HEK293 (cell line): ENCODE measurements at regions not wholly inside any gene's neighbourhood (a gene's known extent, or its start where the extent isn't known, plus 50 kb on each side); places are given as distances from the start of the nearest gene placed in this dataset.

ENCODE experiments used
- CTCF ChIA-PET: fragments of 350-600 bp; formaldehyde crosslinking; extraction: SDS; loops from one replicate; lab custom pipeline; 2021; ENCODE audit warnings: antibody characterized with exemption; lab: Yijun Ruan, JAX
- POLR2A ChIA-PET: fragments of 300-600 bp; formaldehyde crosslinking; extraction: SDS; loops from one replicate; lab custom pipeline; 2020; ENCODE audit warnings: antibody characterized with exemption, inconsistent platforms; lab: Yijun Ruan, JAX
- H3K27ac ChIP-seq: fragments of 200-500 bp; sonication (Bioruptor generic); 2 replicates; pipeline ENCODE4 v1.5.1; 2014; ENCODE audit warnings: low read depth, low read length, control low read depth, inconsistent platforms; ENCODE audit errors: extremely low read depth
- H3K36me3 ChIP-seq, 2 experiments: fragments of 200-500 bp in 1 of 2; sonication (Bioruptor generic) in 1 of 2; 1 replicate in 1 of 2; 2 replicates in 1 of 2; pipeline ENCODE4 v1.5.1; 2014 to 2017; ENCODE audit warnings: inconsistent platforms in 2 of 2, low read length in 2 of 2; ENCODE audit not compliant: control insufficient read depth in 2 of 2, insufficient read depth in 1 of 2
- H3K4me1 ChIP-seq: fragments of 200-500 bp; sonication (Bioruptor generic); 2 replicates; pipeline ENCODE4 v1.5.1; 2014; ENCODE audit warnings: mild to moderate bottlenecking, low read length, inconsistent platforms; ENCODE audit not compliant: control insufficient read depth, insufficient read depth
- H3K4me3 ChIP-seq: 2 replicates; pipeline ENCODE4 v1.5.1; 2011; ENCODE audit warnings: low read depth, mild to moderate bottlenecking, control low read depth, low read length, moderate library complexity
- H3K9me3 ChIP-seq: fragments of 200-500 bp; sonication (Bioruptor generic); 2 replicates; pipeline ENCODE4 v1.5.1; 2014; ENCODE audit warnings: low read depth, low read length, inconsistent platforms; ENCODE audit not compliant: control insufficient read depth, insufficient read depth
- HOXC10 ChIP-seq: sonication (generic); formaldehyde crosslinking; IDR thresholded peaks from 2 replicates; pipeline ENCODE4 v1.8.1; 2023; ENCODE audit warnings: mild to moderate bottlenecking, missing genetic modification reagents
- KLF10 ChIP-seq: fragments of 450-650 bp; IDR thresholded peaks from 2 replicates; pipeline ENCODE4 v1.5.1; 2018; ENCODE audit warnings: missing biosample characterization, mild to moderate bottlenecking, missing genetic modification characterization
- MYNN ChIP-seq: fragments of 450-650 bp; formaldehyde crosslinking; IDR thresholded peaks from 2 replicates; pipeline ENCODE4 v1.5.1; 2016; ENCODE audit warnings: missing biosample characterization, missing genetic modification characterization, borderline replicate concordance
- REPIN1 ChIP-seq: fragments of 450-650 bp; formaldehyde crosslinking; IDR thresholded peaks from 2 replicates; pipeline ENCODE4 v1.5.1; 2017; ENCODE audit warnings: missing biosample characterization, missing genetic modification characterization, low read depth
- SALL2 ChIP-seq: fragments of 450-650 bp; formaldehyde crosslinking; IDR thresholded peaks from 2 replicates; pipeline ENCODE4 v1.5.0; 2017; ENCODE audit warnings: missing biosample characterization, mild to moderate bottlenecking, missing genetic modification characterization, borderline replicate concordance
- SETDB1 ChIP-seq: IDR thresholded peaks from one replicate; pipeline ENCODE4 v1.6.1; 2017; ENCODE audit warnings: mild to moderate bottlenecking, low read length, moderate library complexity, mixed read lengths; ENCODE audit not compliant: insufficient read length
- TCF7L2 ChIP-seq: IDR thresholded peaks from 2 replicates; pipeline ENCODE4 v1.6.1; 2011; ENCODE audit warnings: low read depth, mild to moderate bottlenecking, inconsistent platforms, low read length, moderate library complexity, borderline replicate concordance
- WT1 ChIP-seq: fragments of 450-650 bp; formaldehyde crosslinking; IDR thresholded peaks from 2 replicates; pipeline ENCODE4 v1.5.1; 2016; ENCODE audit warnings: missing biosample characterization, missing genetic modification characterization
- ZBTB11 ChIP-seq: fragments of 450-650 bp; formaldehyde crosslinking; conservative IDR thresholded peaks from 2 replicates; pipeline ENCODE4 v1.5.1; 2016; ENCODE audit warnings: low read depth, missing biosample characterization, missing genetic modification characterization
- ZBTB21 ChIP-seq: fragments of 450-650 bp; formaldehyde crosslinking; IDR thresholded peaks from 2 replicates; pipeline ENCODE4 v1.5.1; 2017; ENCODE audit warnings: missing biosample characterization, missing genetic modification characterization
- ZFP69B ChIP-seq: fragments of 450-650 bp; formaldehyde crosslinking; IDR thresholded peaks from 2 replicates; pipeline ENCODE4 v1.5.1; 2016; ENCODE audit warnings: missing biosample characterization, missing genetic modification characterization
- ZNF266 ChIP-seq: fragments of 450-650 bp; formaldehyde crosslinking; IDR thresholded peaks from 2 replicates; pipeline ENCODE4 v1.5.1; 2016; ENCODE audit warnings: missing biosample characterization, missing genetic modification characterization, low read depth
- ZNF280D ChIP-seq: fragments of 450-650 bp; formaldehyde crosslinking; IDR thresholded peaks from 2 replicates; pipeline ENCODE4 v1.5.1; 2016; ENCODE audit warnings: missing biosample characterization, missing genetic modification characterization
- ZNF292 ChIP-seq: fragments of 450-650 bp; formaldehyde crosslinking; IDR thresholded peaks from 2 replicates; pipeline ENCODE4 v1.5.1; 2016; ENCODE audit warnings: low read depth, missing biosample characterization, missing genetic modification characterization, borderline replicate concordance
- ZNF324 ChIP-seq: fragments of 450-650 bp; formaldehyde crosslinking; IDR thresholded peaks from 2 replicates; pipeline ENCODE4 v1.5.1; 2016; ENCODE audit warnings: missing biosample characterization, missing genetic modification characterization
- ZNF335 ChIP-seq: fragments of 450-650 bp; formaldehyde crosslinking; conservative IDR thresholded peaks from 2 replicates; pipeline ENCODE4 v1.5.1; 2016; ENCODE audit warnings: missing biosample characterization, missing genetic modification characterization
- ZNF350 ChIP-seq: fragments of 450-650 bp; formaldehyde crosslinking; IDR thresholded peaks from 2 replicates; pipeline ENCODE4 v1.5.0; 2017; ENCODE audit warnings: missing biosample characterization, mild to moderate bottlenecking, missing genetic modification characterization
- ZNF354C ChIP-seq: fragments of 450-650 bp; formaldehyde crosslinking; IDR thresholded peaks from 2 replicates; pipeline ENCODE4 v1.5.1; 2016; ENCODE audit warnings: missing biosample characterization, missing genetic modification characterization, low read depth, borderline replicate concordance
- ZNF521 ChIP-seq: fragments of 450-650 bp; formaldehyde crosslinking; IDR thresholded peaks from 2 replicates; pipeline ENCODE4 v1.5.1; 2017; ENCODE audit warnings: missing biosample characterization, mild to moderate bottlenecking, missing genetic modification characterization
- ZNF600 ChIP-seq: fragments of 450-650 bp; formaldehyde crosslinking; IDR thresholded peaks from 2 replicates; pipeline ENCODE4 v1.5.1; 2016; ENCODE audit warnings: missing biosample characterization, missing genetic modification characterization
- ZNF624 ChIP-seq: fragments of 450-650 bp; formaldehyde crosslinking; IDR thresholded peaks from 2 replicates; pipeline ENCODE4 v1.5.1; 2017; ENCODE audit warnings: missing biosample characterization, missing genetic modification characterization
- ZNF776 ChIP-seq: fragments of 450-650 bp; formaldehyde crosslinking; IDR thresholded peaks from 2 replicates; pipeline ENCODE4 v1.5.0; 2017; ENCODE audit warnings: missing biosample characterization, missing genetic modification characterization, borderline replicate concordance
- ZSCAN23 ChIP-seq: fragments of 450-650 bp; formaldehyde crosslinking; IDR thresholded peaks from 2 replicates; pipeline ENCODE4 v1.5.1; 2016; ENCODE audit warnings: missing biosample characterization, missing genetic modification characterization
- TF ChIP-seq, protein P1 (sequence below): fragments of 450-650 bp; formaldehyde crosslinking; optimal IDR thresholded peaks from 2 replicates; pipeline ENCODE3; 2016; ENCODE audit warnings: missing biosample characterization, mild to moderate bottlenecking, missing genetic modification characterization
- TF ChIP-seq, protein P2 (sequence below): fragments of 450-650 bp; formaldehyde crosslinking; IDR thresholded peaks from 2 replicates; pipeline ENCODE4; 2016; ENCODE audit warnings: missing biosample characterization, missing genetic modification characterization
- TF ChIP-seq, protein P3 (sequence below): fragments of 450-650 bp; formaldehyde crosslinking; IDR thresholded peaks from 2 replicates; pipeline ENCODE4 v1.5.1; 2016; ENCODE audit warnings: missing biosample characterization, missing genetic modification characterization

GRCh38 chr2:153214337-153214736, 264.2 kb downstream of the RPRM start:
- no peaks in the 10 kb centered on the region for H3K36me3 ChIP-seq
- H3K27ac ChIP-seq = no peak overlapping the region
- 0 out of 2 replicates have a peak, but pooled peaks cover 5% of the 10 kb centered on the region for H3K4me1 ChIP-seq
- ChIA-PET CTCF (interaction anchor here (0.5 kb wide), 2 partner anchors 52 to 305 kb away, joined by 3 to 5 read pairs; no protein-coding TSS in a partner anchor), POLR2A (no interaction called here)
- H3K4me3 ChIP-seq = no peak overlapping the region
- H3K9me3 ChIP-seq = no peaks in the 10 kb centered on the region
- TF ChIP-seq, protein P1, sequence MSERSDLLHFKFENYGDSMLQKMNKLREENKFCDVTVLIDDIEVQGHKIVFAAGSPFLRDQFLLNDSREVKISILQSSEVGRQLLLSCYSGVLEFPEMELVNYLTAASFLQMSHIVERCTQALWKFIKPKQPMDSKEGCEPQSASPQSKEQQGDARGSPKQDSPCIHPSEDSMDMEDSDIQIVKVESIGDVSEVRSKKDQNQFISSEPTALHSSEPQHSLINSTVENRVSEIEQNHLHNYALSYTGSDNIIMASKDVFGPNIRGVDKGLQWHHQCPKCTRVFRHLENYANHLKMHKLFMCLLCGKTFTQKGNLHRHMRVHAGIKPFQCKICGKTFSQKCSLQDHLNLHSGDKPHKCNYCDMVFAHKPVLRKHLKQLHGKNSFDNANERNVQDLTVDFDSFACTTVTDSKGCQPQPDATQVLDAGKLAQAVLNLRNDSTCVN = no peak
- TF ChIP-seq ZNF292 (tag by site-specific recombination) (no peak), ZBTB11 (tag by site-specific recombination) (no peak), ZFP69B (tag by site-specific recombination) (no peak), ZNF350 (tag by site-specific recombination) (no peak), ZNF776 (tag by site-specific recombination) (no peak), REPIN1 (tag by site-specific recombination) (no peak)
- TF ChIP-seq, protein P2, sequence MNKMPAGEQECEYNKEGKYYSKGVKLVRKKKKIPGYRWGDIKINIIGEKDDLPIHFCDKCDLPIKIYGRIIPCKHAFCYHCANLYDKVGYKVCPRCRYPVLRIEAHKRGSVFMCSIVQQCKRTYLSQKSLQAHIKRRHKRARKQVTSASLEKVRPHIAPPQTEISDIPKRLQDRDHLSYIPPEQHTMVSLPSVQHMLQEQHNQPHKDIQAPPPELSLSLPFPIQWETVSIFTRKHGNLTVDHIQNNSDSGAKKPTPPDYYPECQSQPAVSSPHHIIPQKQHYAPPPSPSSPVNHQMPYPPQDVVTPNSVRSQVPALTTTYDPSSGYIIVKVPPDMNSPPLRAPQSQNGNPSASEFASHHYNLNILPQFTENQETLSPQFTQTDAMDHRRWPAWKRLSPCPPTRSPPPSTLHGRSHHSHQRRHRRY = no peak
- TF ChIP-seq, protein P3, sequence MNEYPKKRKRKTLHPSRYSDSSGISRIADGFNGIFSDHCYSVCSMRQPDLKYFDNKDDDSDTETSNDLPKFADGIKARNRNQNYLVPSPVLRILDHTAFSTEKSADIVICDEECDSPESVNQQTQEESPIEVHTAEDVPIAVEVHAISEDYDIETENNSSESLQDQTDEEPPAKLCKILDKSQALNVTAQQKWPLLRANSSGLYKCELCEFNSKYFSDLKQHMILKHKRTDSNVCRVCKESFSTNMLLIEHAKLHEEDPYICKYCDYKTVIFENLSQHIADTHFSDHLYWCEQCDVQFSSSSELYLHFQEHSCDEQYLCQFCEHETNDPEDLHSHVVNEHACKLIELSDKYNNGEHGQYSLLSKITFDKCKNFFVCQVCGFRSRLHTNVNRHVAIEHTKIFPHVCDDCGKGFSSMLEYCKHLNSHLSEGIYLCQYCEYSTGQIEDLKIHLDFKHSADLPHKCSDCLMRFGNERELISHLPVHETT (tag by site-specific recombination) = no peak

GRCh38 chr2:153213022-153213421, 265.5 kb downstream of the RPRM start:
- POLR2A ChIA-PET = no interaction called here
- TF ChIP-seq ZNF521 (tag by site-specific recombination) (no peak), MYNN (tag by site-specific recombination) (no peak), ZSCAN23 (tag by site-specific recombination) (no peak), SALL2 (tag by site-specific recombination) (no peak), ZNF600 (tag by site-specific recombination) (no peak), ZNF324 (no peak), ZNF266 (tag by site-specific recombination) (no peak), KLF10 (tag by site-specific recombination) (no peak), ZNF354C (tag by site-specific recombination) (no peak), ZNF335 (tag by site-specific recombination) (no peak), TCF7L2 (no peak), ZBTB21 (tag by site-specific recombination) (no peak), ZNF624 (no peak), ZNF280D (no peak), HOXC10 (CRISPR knock-in tag) (no peak), WT1 (tag by site-specific recombination) (no peak), SETDB1 (no peak)

More at GRCh38 chr2:153213022-153213421, 265.5 kb downstream of the RPRM start:
- Histone ChIP-seq H3K27ac (no peak overlapping the region), H3K9me3 (no peaks in the 10 kb centered on the region), H3K4me3 (no peak overlapping the region), H3K36me3 (no peaks in the 10 kb centered on the region), H3K4me1 (0 out of 2 replicates have a peak, but pooled peaks cover 5% of the 10 kb centered on the region)
- CTCF ChIA-PET = no interaction called here
